ENCODE measurements at regions not wholly inside any gene's neighbourhood (a gene's known extent, or its start where the extent isn't known, plus 50 kb on each side); places are given as distances from the start of the nearest gene placed in this dataset.

DNA sequence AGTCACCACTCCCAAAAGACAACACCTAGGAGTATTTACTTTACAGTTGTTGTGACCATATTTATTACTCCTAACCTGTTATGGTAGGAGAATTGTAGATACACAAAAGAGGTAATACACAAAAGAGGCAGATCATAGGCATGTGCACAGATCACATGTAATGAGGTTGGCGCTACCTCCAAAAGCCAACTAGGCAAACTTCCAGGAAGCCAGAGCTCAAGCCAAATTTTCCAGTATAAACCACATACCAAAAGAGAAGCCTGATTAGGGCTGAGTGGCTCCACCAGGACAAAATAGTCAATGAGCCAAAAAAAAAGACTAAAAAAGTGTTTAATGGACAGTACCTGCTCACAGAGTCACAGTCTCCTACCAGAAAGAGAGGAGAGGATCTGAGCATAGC is 195.0 kb upstream of the PBX1 start:
- TF ChIP-seq, protein P1, sequence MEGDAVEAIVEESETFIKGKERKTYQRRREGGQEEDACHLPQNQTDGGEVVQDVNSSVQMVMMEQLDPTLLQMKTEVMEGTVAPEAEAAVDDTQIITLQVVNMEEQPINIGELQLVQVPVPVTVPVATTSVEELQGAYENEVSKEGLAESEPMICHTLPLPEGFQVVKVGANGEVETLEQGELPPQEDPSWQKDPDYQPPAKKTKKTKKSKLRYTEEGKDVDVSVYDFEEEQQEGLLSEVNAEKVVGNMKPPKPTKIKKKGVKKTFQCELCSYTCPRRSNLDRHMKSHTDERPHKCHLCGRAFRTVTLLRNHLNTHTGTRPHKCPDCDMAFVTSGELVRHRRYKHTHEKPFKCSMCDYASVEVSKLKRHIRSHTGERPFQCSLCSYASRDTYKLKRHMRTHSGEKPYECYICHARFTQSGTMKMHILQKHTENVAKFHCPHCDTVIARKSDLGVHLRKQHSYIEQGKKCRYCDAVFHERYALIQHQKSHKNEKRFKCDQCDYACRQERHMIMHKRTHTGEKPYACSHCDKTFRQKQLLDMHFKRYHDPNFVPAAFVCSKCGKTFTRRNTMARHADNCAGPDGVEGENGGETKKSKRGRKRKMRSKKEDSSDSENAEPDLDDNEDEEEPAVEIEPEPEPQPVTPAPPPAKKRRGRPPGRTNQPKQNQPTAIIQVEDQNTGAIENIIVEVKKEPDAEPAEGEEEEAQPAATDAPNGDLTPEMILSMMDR (IDR thresholded peaks at IDR 0.05; ENCODE audit: extremely low read depth, missing control alignments): no peak
- no peak for DNase-seq (ENCODE audit: low spot score)

- no peak for DNase-seq (ENCODE audit: low spot score)
- TF ChIP-seq, protein P1 (IDR thresholded peaks at IDR 0.05; ENCODE audit: extremely low read depth, missing control alignments): no peak
Observed at GRCh38 chr1:164366014-164366413, 193.0 kb upstream of the PBX1 start.

DNA sequence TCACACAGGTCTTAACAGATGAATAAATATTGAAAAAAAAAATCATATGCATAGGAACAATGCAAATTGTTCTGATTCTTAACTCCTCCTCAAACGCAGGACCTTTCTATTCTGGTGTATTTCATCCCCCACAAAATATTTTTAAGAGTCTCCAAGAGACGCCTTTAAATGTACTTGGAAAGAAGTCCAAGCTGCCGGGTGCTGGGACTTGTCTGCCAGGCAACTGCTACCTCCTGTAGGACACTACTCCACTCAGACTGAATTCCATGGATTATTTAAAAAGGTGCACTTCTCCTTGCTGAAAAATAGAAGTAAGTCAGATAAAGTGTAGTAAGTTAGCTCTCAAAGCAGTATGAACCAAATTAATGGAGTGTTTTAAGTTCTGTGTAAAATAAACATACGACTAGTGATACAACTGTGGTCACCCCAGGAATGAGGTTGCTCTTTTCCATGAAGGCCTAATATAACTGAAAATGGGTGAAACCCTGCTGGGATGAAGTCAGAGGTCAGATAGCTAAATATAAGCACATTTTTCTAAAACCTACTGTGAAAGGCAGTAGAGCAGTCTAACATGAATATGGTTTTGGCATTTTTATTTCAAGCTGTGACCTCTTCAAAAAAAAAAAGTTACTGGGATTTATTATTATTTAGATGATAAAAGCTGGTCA is 189.2 kb upstream of the PBX1 start:
- no peak for DNase-seq (ENCODE audit: low spot score)
- TF ChIP-seq, protein P1 (IDR thresholded peaks at IDR 0.05; ENCODE audit: extremely low read depth, missing control alignments): no peak

GRCh38 chr1:164380893-164381292 is 178.1 kb upstream of the PBX1 start:
- DNase-seq (ENCODE audit: low spot score): no peak
- TF ChIP-seq, protein P1 (IDR thresholded peaks at IDR 0.05; ENCODE audit: extremely low read depth, missing control alignments): no peak

GRCh38 chr1:164382384-164382783 is 176.6 kb upstream of the PBX1 start:
- no peak for DNase-seq (ENCODE audit: low spot score)
- TF ChIP-seq, protein P1 (IDR thresholded peaks at IDR 0.05; ENCODE audit: extremely low read depth, missing control alignments): no peak

- DNase-seq (ENCODE audit: low spot score): no peak
- TF ChIP-seq, protein P1 (IDR thresholded peaks at IDR 0.05; ENCODE audit: extremely low read depth, missing control alignments): no peak
Observed at GRCh38 chr1:164384262-164384661, 174.7 kb upstream of the PBX1 start.

GRCh38 chr1:164417016-164417704 is 141.8 kb upstream of the PBX1 start:
- DNase-seq (ENCODE audit: low spot score): no peak

More at GRCh38 chr1:164417016-164417704, 141.8 kb upstream of the PBX1 start:
- TF ChIP-seq, protein P1 (IDR thresholded peaks at IDR 0.05; ENCODE audit: extremely low read depth, missing control alignments): no peak

Data from GM20000 (cell line).